A673 (cell line): ENCODE measurements at regions not wholly inside any gene's neighbourhood (a gene's known extent, or its start where the extent isn't known, plus 50 kb on each side); places are given as distances from the start of the nearest gene placed in this dataset.

ENCODE experiments used
- CTCF ChIP-seq: fragments of 300-800, 200-600 bp; sonication (generic); conservative IDR thresholded peaks from 2 replicates; pipeline ENCODE4 v1.5.1; 2017; ENCODE audit warnings: low read depth, mild to moderate bottlenecking, antibody characterized with exemption, low read length, moderate library complexity, mixed read lengths
- EZH2 ChIP-seq: fragments of 200-600 bp; sonication (generic); IDR thresholded peaks from 2 replicates; pipeline ENCODE4 v1.6.1; 2017; ENCODE audit warnings: borderline replicate concordance, low read depth, mild to moderate bottlenecking, mixed read lengths, antibody characterized with exemption, low read length; ENCODE audit not compliant: poor library complexity, severe bottlenecking

GRCh38 chr16:13315642-13316427 is 414.4 kb downstream of the SHISA9 start:
- TF ChIP-seq CTCF: no peak
- no peak for TF ChIP-seq EZH2
